ENCODE measurements at regions not wholly inside any gene's neighbourhood (a gene's known extent, or its start where the extent isn't known, plus 50 kb on each side); places are given as distances from the start of the nearest gene placed in this dataset.
A peak's percentile ranks its signal among the peaks of the same experiment; 100 is the strongest.
"Not testable (repeated sequence)": the region's sequence is repeated elsewhere in the genome, so short reads cannot be mapped to it uniquely, and the experiment has no call there.

GRCh38 chr1:192418552-192419285 lies 101.9 kb downstream of the RGS21 start:
- DNase-seq, result no peak

- no peak for DNase-seq
These were observed 113.9 kb downstream of the RGS21 start for GRCh38 chr1:192430644-192431043.

- no peak for DNase-seq
These were observed 118.9 kb downstream of the RGS21 start for GRCh38 chr1:192435704-192436103.

GRCh38 chr1:192436441-192437078 lies 119.8 kb downstream of the RGS21 start:
- DNase-seq, result no peak

- DNase-seq, result no peak
These were observed 121.9 kb downstream of the RGS21 start for GRCh38 chr1:192438737-192439136.

GRCh38 chr1:192439373-192440025 lies 122.7 kb downstream of the RGS21 start:
- DNase-seq, result no peak

GRCh38 chr1:192441492-192441891 lies 124.7 kb downstream of the RGS21 start:
- DNase-seq, result no peak

- no peak for DNase-seq
These were observed 125.9 kb downstream of the RGS21 start for GRCh38 chr1:192442736-192443135.

- DNase-seq, result no peak
These were observed 126.8 kb downstream of the RGS21 start for GRCh38 chr1:192443616-192444015.

GRCh38 chr1:192445241-192445640 lies 128.4 kb downstream of the RGS21 start:
- DNase-seq, result no peak

- peak; percentile 3 for DNase-seq
These were observed 129.2 kb downstream of the RGS21 start for GRCh38 chr1:192445839-192446489.

- DNase-seq, result no peak
These were observed 127.5 kb upstream of the RGS1 start for GRCh38 chr1:192448026-192448578.

- DNase-seq, result no peak
These were observed 122.1 kb upstream of the RGS1 start for GRCh38 chr1:192453360-192453992.

GRCh38 chr1:192459467-192459866 lies 116.1 kb upstream of the RGS1 start:
- DNase-seq, result no peak

GRCh38 chr1:192461684-192462083 lies 113.9 kb upstream of the RGS1 start:
- no peak for DNase-seq

GRCh38 chr1:192462616-192463015 lies 113.0 kb upstream of the RGS1 start:
- no peak for DNase-seq

- no peak for DNase-seq
These were observed 111.9 kb upstream of the RGS1 start for GRCh38 chr1:192463661-192464060.

- DNase-seq, result not testable (repeated sequence)
These were observed 110.4 kb upstream of the RGS1 start for GRCh38 chr1:192465221-192465620.

GRCh38 chr1:192474080-192474683 lies 101.4 kb upstream of the RGS1 start:
- DNase-seq, result no peak

GRCh38 chr1:192475329-192475728 lies 100.2 kb upstream of the RGS1 start:
- DNase-seq, result no peak

GRCh38 chr1:192475970-192476369 lies 99.6 kb upstream of the RGS1 start:
- DNase-seq, result no peak

GRCh38 chr1:192476802-192477298 lies 98.7 kb upstream of the RGS1 start:
- no peak for DNase-seq
